HCT116 (cell line): ENCODE measurements at regions not wholly inside any gene's neighbourhood (a gene's known extent, or its start where the extent isn't known, plus 50 kb on each side); places are given as distances from the start of the nearest gene placed in this dataset.

ENCODE experiments used
- ATAC-seq: fragments of 200-7000 bp; cut with Tn5 transposase; 2 replicates; pipeline ENCODE4 v1.9.1; 2020; ENCODE audit warnings: mild to moderate bottlenecking, moderate library complexity
- BruUV-seq: library from RNA; stranded (reverse); fragments of 400-500 nt; replicated peaks from 2 replicates; lab custom pipeline; 2021; lab: Mats Ljungman, UMichigan
- CTCF ChIA-PET: fragments of 300-600 bp; sonication (Branson Sonifier 250); formaldehyde crosslinking; loops from one replicate; lab custom pipeline; 2021; ENCODE audit warnings: antibody characterized with exemption; lab: Charles Lee
- POLR2A ChIA-PET: fragments of 300-600, 350-600 bp; sonication (Branson Sonifier 250); formaldehyde crosslinking; loops from one replicate; lab custom pipeline; 2021; ENCODE audit warnings: antibody characterized with exemption; lab: Charles Lee
- RAD21 ChIA-PET, 2 experiments: fragments of 300-600 bp; sonication (Branson Sonifier 250); formaldehyde crosslinking; loops; one replicate each; lab custom pipeline; 2023; ENCODE audit warnings: low total read pairs in 2 of 2; ENCODE audit not compliant: uncharacterized antibody in 2 of 2, unreplicated experiment in 2 of 2, low non-redundant PET in 1 of 2; lab: Charles Lee
- DNase-seq: peaks from one replicate; pipeline ENCODE4 v3.0.0-alpha.2; 2010; ENCODE audit warnings: low read depth, low spot score
- H2AFZ ChIP-seq: fragments of 200-600 bp; shearing (Covaris generic), sonication (generic); 2 replicates; pipeline ENCODE4 v1.6.1; 2017; ENCODE audit warnings: low read depth, mixed run types, mixed read lengths, antibody characterized with exemption, low read length; ENCODE audit not compliant: poor library complexity, severe bottlenecking
- H3K27ac ChIP-seq: 2 replicates; pipeline ENCODE4 v1.5.1; 2012; ENCODE audit warnings: low read depth, low read length
- H3K27me3 ChIP-seq: fragments of 200-600 bp; sonication (generic); 2 replicates; pipeline ENCODE4 v1.6.1; 2016; ENCODE audit warnings: mixed run types, low read length, mixed read lengths; ENCODE audit not compliant: insufficient read depth
- H3K36me3 ChIP-seq, 2 experiments: fragments of 200-500 bp in 1 of 2; fragments of 200-600 bp in 1 of 2; sonication (Bioruptor generic) in 1 of 2; sonication (generic) in 1 of 2; 2 replicates each; pipeline versions ENCODE4 v1.5.1 to v1.6.1; 2014 to 2016; ENCODE audit warnings: low read length in 2 of 2, inconsistent platforms in 1 of 2, mixed read lengths in 1 of 2, mixed run types in 1 of 2; ENCODE audit not compliant: insufficient read depth in 2 of 2, control insufficient read depth in 1 of 2
- H3K4me1 ChIP-seq, 2 experiments: fragments of 200-600 bp in 1 of 2; sonication (generic) in 1 of 2; 2 replicates each; pipeline versions ENCODE4 v1.5.1 to v1.6.1; 2012 to 2017; ENCODE audit warnings: low read length in 2 of 2, inconsistent platforms in 1 of 2, mild to moderate bottlenecking in 1 of 2, mixed read lengths in 1 of 2, mixed run types in 1 of 2, moderate library complexity in 1 of 2; ENCODE audit not compliant: insufficient read depth in 2 of 2, control insufficient read depth in 1 of 2
- H3K4me2 ChIP-seq: fragments of 200-600 bp; sonication (generic); 2 replicates; pipeline ENCODE4 v1.6.1; 2017; ENCODE audit warnings: mixed run types, low read length, mixed read lengths
- H3K4me3 ChIP-seq, 2 experiments: fragments of 200-600 bp in 1 of 2; sonication (generic) in 1 of 2; replicated peaks in 1 of 2; 2 replicates each; pipeline ENCODE4 v1.5.1; 2011 to 2016; ENCODE audit warnings: low read length in 2 of 2, control low read depth in 1 of 2, low read depth in 1 of 2, mild to moderate bottlenecking in 1 of 2, mixed read lengths in 1 of 2, mixed run types in 1 of 2
- H3K79me2 ChIP-seq: fragments of 200-600 bp; sonication (generic); 2 replicates; pipeline ENCODE4 v1.6.1; 2017; ENCODE audit warnings: mild to moderate bottlenecking, mixed run types, low read length, moderate library complexity, mixed read lengths; ENCODE audit not compliant: insufficient read depth
- H3K9ac ChIP-seq: fragments of 200-600 bp; sonication (generic); 2 replicates; pipeline ENCODE4 v1.6.1; 2016; ENCODE audit warnings: low read length, mixed read lengths
- H3K9me2 ChIP-seq: fragments of 200-600 bp; sonication (generic), shearing (Covaris generic); 2 replicates; pipeline ENCODE4 v1.6.1; 2017; ENCODE audit warnings: mixed run types, mild to moderate bottlenecking, moderate library complexity; ENCODE audit not compliant: insufficient read depth
- H3K9me3 ChIP-seq, 2 experiments: fragments of 200-500 bp in 1 of 2; fragments of 200-600 bp in 1 of 2; sonication (Bioruptor generic) in 1 of 2; sonication (generic) in 1 of 2; 2 replicates each; pipeline ENCODE4 v1.6.1; 2014 to 2017; ENCODE audit warnings: low read length in 2 of 2, mixed read lengths in 2 of 2, inconsistent platforms in 1 of 2, low read depth in 1 of 2, mild to moderate bottlenecking in 1 of 2, mixed run types in 1 of 2, moderate library complexity in 1 of 2; ENCODE audit not compliant: control insufficient read depth in 1 of 2, insufficient read depth in 1 of 2
- H4K20me1 ChIP-seq: fragments of 200-600 bp; sonication (generic), shearing (Covaris generic); 2 replicates; pipeline ENCODE4 v1.6.1; 2017; ENCODE audit warnings: mixed run types, mild to moderate bottlenecking, moderate library complexity; ENCODE audit not compliant: insufficient read depth
- CBX3 ChIP-seq: IDR thresholded peaks from 2 replicates; pipeline ENCODE4 v1.6.1; 2012; ENCODE audit warnings: low read depth
- CEBPB ChIP-seq: IDR thresholded peaks from 2 replicates; pipeline ENCODE4 v1.6.1; 2012; ENCODE audit warnings: low read depth
- EGR1 ChIP-seq: IDR thresholded peaks from 2 replicates; pipeline ENCODE4 v1.6.1; 2012; ENCODE audit warnings: low read depth
- EZH2phosphoT487 ChIP-seq: fragments of 200-600 bp; IDR thresholded peaks from 2 replicates; pipeline ENCODE4 v1.6.1; 2018; ENCODE audit warnings: antibody characterized with exemption, borderline replicate concordance
- FOSL1 ChIP-seq: IDR thresholded peaks from 2 replicates; pipeline ENCODE4 v1.6.1; 2012; ENCODE audit warnings: low read depth
- JUND ChIP-seq: IDR thresholded peaks from 2 replicates; pipeline ENCODE4 v1.6.1; 2012
- POLR2A ChIP-seq: IDR thresholded peaks from 2 replicates; pipeline ENCODE4 v1.7.0; 2011; ENCODE audit warnings: borderline replicate concordance; ENCODE audit not compliant: insufficient read depth, insufficient read length; ENCODE audit errors: extremely low read depth
- POLR2AphosphoS5 ChIP-seq: IDR thresholded peaks from 2 replicates; pipeline ENCODE4 v1.6.1; 2011; ENCODE audit warnings: mild to moderate bottlenecking, low read depth, low read length, moderate library complexity
- SIN3A ChIP-seq: IDR thresholded peaks from 2 replicates; pipeline ENCODE4 v1.6.1; 2012; ENCODE audit warnings: low read depth
- SP1 ChIP-seq: IDR thresholded peaks from 2 replicates; pipeline ENCODE4 v1.6.1; 2012; ENCODE audit warnings: low read depth
- SRF ChIP-seq: IDR thresholded peaks from 2 replicates; pipeline ENCODE4 v1.6.1; 2012; ENCODE audit warnings: low read depth
- TCF7L2 ChIP-seq: IDR thresholded peaks from 2 replicates; pipeline ENCODE4 v1.7.0; 2011; ENCODE audit warnings: borderline replicate concordance, inconsistent platforms; ENCODE audit not compliant: insufficient read depth, insufficient read length; ENCODE audit errors: extremely low read depth
- YY1 ChIP-seq: IDR thresholded peaks from 2 replicates; pipeline ENCODE4 v1.6.1; 2011; ENCODE audit warnings: low read length, low read depth, moderate library complexity, mild to moderate bottlenecking; ENCODE audit not compliant: insufficient replicate concordance; ENCODE audit errors: extremely low read depth
- ZFX ChIP-seq: fragments of 450-650 bp; IDR thresholded peaks from 2 replicates; pipeline ENCODE4 v1.6.1; 2017
- ZNF274 ChIP-seq: fragments of 200-500 bp; sonication (Bioruptor generic); IDR thresholded peaks from 2 replicates; pipeline ENCODE4 v1.6.1; 2014; ENCODE audit warnings: mild to moderate bottlenecking, low read depth, low read length, inconsistent platforms
- intact Hi-C: fragments of 100-400 bp; cut with micrococcal nuclease; formaldehyde crosslinking; loops from 2 replicates; pipeline ENCODE4 v1.10.0; 2022
- TF ChIP-seq, protein P1 (sequence below): IDR thresholded peaks from 2 replicates; pipeline ENCODE4 v1.6.1; 2012
- TF ChIP-seq, protein P2 (sequence below): IDR thresholded peaks from 2 replicates; pipeline ENCODE4 v1.6.1; 2011; ENCODE audit warnings: mild to moderate bottlenecking, low read length, moderate library complexity; ENCODE audit not compliant: insufficient replicate concordance; ENCODE audit errors: extremely low read depth

DNA sequence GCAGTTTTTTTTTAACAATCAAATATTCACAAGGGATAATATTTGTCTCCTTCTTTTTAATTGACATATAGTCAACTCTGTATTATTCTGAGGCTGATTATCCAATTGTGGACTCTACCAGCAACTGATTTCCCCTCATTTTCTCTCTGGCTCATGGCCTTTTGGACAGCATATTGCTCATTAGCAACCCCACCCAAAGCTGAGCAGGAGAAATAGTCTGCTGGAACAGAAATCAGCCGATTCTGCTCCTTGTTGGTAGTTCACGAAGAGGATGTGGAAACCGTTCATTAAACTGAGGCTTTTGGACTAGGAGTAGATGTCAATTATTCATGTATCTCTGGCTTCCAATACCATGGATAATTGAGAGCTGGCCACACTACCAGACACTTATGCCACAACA, 428.4 kb upstream of the INTU start:
- Histone ChIP-seq H3K4me1 (no peaks in the 10 kb centered on the region), H3K27ac (no peak overlapping the region), H3K9me2 (no peaks in the 10 kb centered on the region), H2AFZ (no peak overlapping the region)
- TF ChIP-seq EZH2phosphoT487 (no peak), FOSL1 (no peak), SIN3A (no peak), POLR2AphosphoS5 (no peak), TCF7L2 (no peak), JUND (no peak), SP1 (no peak), ZFX (no peak), POLR2A (no peak), CBX3 (no peak), EGR1 (no peak), ZNF274 (no peak), SRF (no peak), CEBPB (no peak), YY1 (no peak)
- TF ChIP-seq, protein P1, sequence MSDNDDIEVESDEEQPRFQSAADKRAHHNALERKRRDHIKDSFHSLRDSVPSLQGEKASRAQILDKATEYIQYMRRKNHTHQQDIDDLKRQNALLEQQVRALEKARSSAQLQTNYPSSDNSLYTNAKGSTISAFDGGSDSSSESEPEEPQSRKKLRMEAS, result no peak
- TF ChIP-seq, protein P2, sequence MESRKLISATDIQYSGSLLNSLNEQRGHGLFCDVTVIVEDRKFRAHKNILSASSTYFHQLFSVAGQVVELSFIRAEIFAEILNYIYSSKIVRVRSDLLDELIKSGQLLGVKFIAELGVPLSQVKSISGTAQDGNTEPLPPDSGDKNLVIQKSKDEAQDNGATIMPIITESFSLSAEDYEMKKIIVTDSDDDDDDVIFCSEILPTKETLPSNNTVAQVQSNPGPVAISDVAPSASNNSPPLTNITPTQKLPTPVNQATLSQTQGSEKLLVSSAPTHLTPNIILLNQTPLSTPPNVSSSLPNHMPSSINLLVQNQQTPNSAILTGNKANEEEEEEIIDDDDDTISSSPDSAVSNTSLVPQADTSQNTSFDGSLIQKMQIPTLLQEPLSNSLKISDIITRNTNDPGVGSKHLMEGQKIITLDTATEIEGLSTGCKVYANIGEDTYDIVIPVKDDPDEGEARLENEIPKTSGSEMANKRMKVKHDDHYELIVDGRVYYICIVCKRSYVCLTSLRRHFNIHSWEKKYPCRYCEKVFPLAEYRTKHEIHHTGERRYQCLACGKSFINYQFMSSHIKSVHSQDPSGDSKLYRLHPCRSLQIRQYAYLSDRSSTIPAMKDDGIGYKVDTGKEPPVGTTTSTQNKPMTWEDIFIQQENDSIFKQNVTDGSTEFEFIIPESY, result no peak
- TF ChIP-seq, all 23 proteins: peak for 0
- ATAC-seq (no peak), DNase-seq (no peak)
- H3K27me3 ChIP-seq, result no peaks in the 10 kb centered on the region
- intact Hi-C loops, result no loop called here
- H3K79me2 ChIP-seq, result no peaks in the 10 kb centered on the region
- BruUV-seq, result no TSS peak
- ChIA-PET CTCF (no interaction called here), RAD21 (no interaction called here), POLR2A (no interaction called here)
- no peaks in the 10 kb centered on the region for H4K20me1 ChIP-seq
- H3K9me3 ChIP-seq, result no peaks in the 10 kb centered on the region
- H3K9ac ChIP-seq, result no peak overlapping the region
- no peaks in the 10 kb centered on the region for H3K36me3 ChIP-seq
- no peak overlapping the region for H3K4me3 ChIP-seq
- H3K4me2 ChIP-seq, result no peak overlapping the region
